ENCODE measurements at regions not wholly inside any gene's neighbourhood (a gene's known extent, or its start where the extent isn't known, plus 50 kb on each side); places are given as distances from the start of the nearest gene placed in this dataset.

DNA sequence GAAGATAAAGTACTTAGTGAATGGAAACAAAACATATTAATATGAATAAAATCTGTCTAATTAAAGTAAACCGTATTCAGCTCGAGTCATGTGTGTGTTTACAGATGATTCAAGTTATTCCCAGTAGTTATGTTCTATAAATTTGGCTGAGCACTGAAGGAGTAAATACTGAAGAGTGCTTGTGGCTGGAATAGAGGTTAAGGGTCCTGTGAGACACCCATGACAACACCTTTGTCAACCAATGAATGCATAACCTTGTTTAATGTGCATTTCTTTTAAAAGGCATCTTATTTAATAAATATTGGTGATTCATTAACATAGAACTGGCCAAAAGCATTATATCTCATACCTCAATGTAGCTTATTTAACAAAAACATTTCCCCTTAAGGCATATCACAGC, 577.8 kb upstream of the SLITRK5 start:
- no peak for TF ChIP-seq CTCF (IDR thresholded peaks at IDR 0.05)
- TF ChIP-seq POLR2A (IDR thresholded peaks at IDR 0.05) = no peak

All from body of pancreas (tissue), 4 donors.